ENCODE measurements at regions not wholly inside any gene's neighbourhood (a gene's known extent, or its start where the extent isn't known, plus 50 kb on each side); places are given as distances from the start of the nearest gene placed in this dataset.

- H3K4me2 ChIP-seq (ENCODE audit: low read length): no peak overlapping the region
- no peak overlapping the region for H2AFZ ChIP-seq (ENCODE audit: low read depth, low read length)
- no peaks in the 10 kb centered on the region for H3K4me1 ChIP-seq (ENCODE audit: low read length)
- no peak overlapping the region for H3K27ac ChIP-seq (ENCODE audit: low read length)
- no peaks in the 10 kb centered on the region for H4K20me1 ChIP-seq (ENCODE audit: insufficient read depth, low read length)
- H3K9ac ChIP-seq (ENCODE audit: low read length): no peak overlapping the region
- H3K4me3 ChIP-seq (ENCODE audit: low read length): no peak overlapping the region
- no peaks in the 10 kb centered on the region for H3K27me3 ChIP-seq (ENCODE audit: low read depth, low read length)
- no peaks in the 10 kb centered on the region for H3K9me3 ChIP-seq (ENCODE audit: insufficient read depth, low read length)
- TF ChIP-seq CTCF (IDR thresholded peaks at IDR 0.05; ENCODE audit: low read depth, low read length) (no peak), EZH2phosphoT487 (IDR thresholded peaks at IDR 0.05; ENCODE audit: low read depth) (no peak)
- no peaks in the 10 kb centered on the region for H3K36me3 ChIP-seq (replicated peaks; ENCODE audit: low read depth, low read length)
- no peaks in the 10 kb centered on the region for H3K79me2 ChIP-seq (ENCODE audit: low read length)
Measured at GRCh38 chr3:117798221-117798620, 1088.6 kb downstream of the TUSC7 start.

- Histone ChIP-seq H3K36me3 (replicated peaks; ENCODE audit: low read depth, low read length) (no peaks in the 10 kb centered on the region), H3K4me3 (ENCODE audit: low read length) (no peak overlapping the region), H3K9ac (ENCODE audit: low read length) (no peak overlapping the region)
Measured at GRCh38 chr3:117798687-117799386, 1089.3 kb downstream of the TUSC7 start.

GRCh38 chr3:117799387-117799735 lies 1089.8 kb downstream of the TUSC7 start:
- no peak overlapping the region for H3K9ac ChIP-seq (ENCODE audit: low read length)
- H3K27ac ChIP-seq (ENCODE audit: low read length): no peak overlapping the region
- peaks cover 8% of the 10 kb centered on the region for H3K27me3 ChIP-seq (ENCODE audit: low read depth, low read length)
- no peaks in the 10 kb centered on the region for H3K79me2 ChIP-seq (ENCODE audit: low read length)
- no peaks in the 10 kb centered on the region for H3K36me3 ChIP-seq (replicated peaks; ENCODE audit: low read depth, low read length)
- no peak for TF ChIP-seq EZH2phosphoT487 (IDR thresholded peaks at IDR 0.05; ENCODE audit: low read depth)
- no peak for TF ChIP-seq CTCF (IDR thresholded peaks at IDR 0.05; ENCODE audit: low read depth, low read length)
- H3K9me3 ChIP-seq (ENCODE audit: insufficient read depth, low read length): no peaks in the 10 kb centered on the region
- no peak overlapping the region for H3K4me3 ChIP-seq (ENCODE audit: low read length)
- no peak overlapping the region for H2AFZ ChIP-seq (ENCODE audit: low read depth, low read length)
- H4K20me1 ChIP-seq (ENCODE audit: insufficient read depth, low read length): no peaks in the 10 kb centered on the region
- no peaks in the 10 kb centered on the region for H3K4me1 ChIP-seq (ENCODE audit: low read length)
- H3K4me2 ChIP-seq (ENCODE audit: low read length): no peak overlapping the region

More at GRCh38 chr3:117798687-117799386, 1089.3 kb downstream of the TUSC7 start:
- H3K27me3 ChIP-seq (ENCODE audit: low read depth, low read length): peaks cover 5% of the 10 kb centered on the region
- TF ChIP-seq CTCF (IDR thresholded peaks at IDR 0.05; ENCODE audit: low read depth, low read length): no peak
- no peaks in the 10 kb centered on the region for H3K79me2 ChIP-seq (ENCODE audit: low read length)
- H3K4me2 ChIP-seq (ENCODE audit: low read length): no peak overlapping the region
- H4K20me1 ChIP-seq (ENCODE audit: insufficient read depth, low read length): no peaks in the 10 kb centered on the region
- H3K4me1 ChIP-seq (ENCODE audit: low read length): no peaks in the 10 kb centered on the region
- no peak overlapping the region for H2AFZ ChIP-seq (ENCODE audit: low read depth, low read length)
- no peaks in the 10 kb centered on the region for H3K9me3 ChIP-seq (ENCODE audit: insufficient read depth, low read length)
- H3K27ac ChIP-seq (ENCODE audit: low read length): no peak overlapping the region

- no peaks in the 10 kb centered on the region for H4K20me1 ChIP-seq (ENCODE audit: insufficient read depth, low read length)
- no peak overlapping the region for H3K4me2 ChIP-seq (ENCODE audit: low read length)
- no peak overlapping the region for H2AFZ ChIP-seq (ENCODE audit: low read depth, low read length)
- no peaks in the 10 kb centered on the region for H3K79me2 ChIP-seq (ENCODE audit: low read length)
- no peaks in the 10 kb centered on the region for H3K36me3 ChIP-seq (replicated peaks; ENCODE audit: low read depth, low read length)
- H3K27me3 ChIP-seq (ENCODE audit: low read depth, low read length): peaks cover 8% of the 10 kb centered on the region
- H3K4me3 ChIP-seq (ENCODE audit: low read length): no peak overlapping the region
- TF ChIP-seq CTCF (IDR thresholded peaks at IDR 0.05; ENCODE audit: low read depth, low read length) (no peak), EZH2phosphoT487 (IDR thresholded peaks at IDR 0.05; ENCODE audit: low read depth) (no peak)
- H3K9me3 ChIP-seq (ENCODE audit: insufficient read depth, low read length): no peaks in the 10 kb centered on the region
- H3K4me1 ChIP-seq (ENCODE audit: low read length): no peaks in the 10 kb centered on the region
- H3K27ac ChIP-seq (ENCODE audit: low read length): no peak overlapping the region
- no peak overlapping the region for H3K9ac ChIP-seq (ENCODE audit: low read length)
Measured at GRCh38 chr3:117801912-117802239, 1092.3 kb downstream of the TUSC7 start.

Measured in OCI-LY3 (cell line).